GM12878 (cell line): ENCODE measurements at regions not wholly inside any gene's neighbourhood (a gene's known extent, or its start where the extent isn't known, plus 50 kb on each side); places are given as distances from the start of the nearest gene placed in this dataset.

Source experiments
- ATAC-seq: fragments of 200-7000 bp; cut with Tn5 transposase; 3 replicates; pipeline ENCODE4 v1.9.1; 2020; ENCODE audit warnings: mild to moderate bottlenecking, moderate library complexity
- BruUV-seq: library from RNA; stranded (reverse); fragments of 400-500 nt; replicated peaks from 2 replicates; lab custom pipeline; 2021; lab: Mats Ljungman, UMichigan
- CTCF ChIA-PET: fragments of 300-600 bp; sonication (Branson Sonifier 250); formaldehyde crosslinking; extraction: SDS; loops from one replicate; lab custom pipeline; 2021; ENCODE audit warnings: inconsistent platforms; lab: Yijun Ruan, JAX
- POLR2A ChIA-PET: fragments of 350-600 bp; formaldehyde crosslinking; extraction: SDS; loops from one replicate; lab custom pipeline; 2021; ENCODE audit warnings: inconsistent platforms; lab: Charles Lee
- RAD21 ChIA-PET: fragments of 300-600 bp; sonication (Branson Sonifier 250); formaldehyde crosslinking; loops from one replicate; lab custom pipeline; 2023; ENCODE audit warnings: antibody characterized with exemption; ENCODE audit not compliant: unreplicated experiment; lab: Charles Lee
- SMC1A ChIA-PET: fragments of 300-600 bp; sonication (Branson Sonifier 250); formaldehyde crosslinking; loops from one replicate; lab custom pipeline; 2023; ENCODE audit not compliant: unreplicated experiment, uncharacterized antibody; lab: Charles Lee
- DNase-seq: peaks from one replicate; pipeline ENCODE4 v3.0.0-alpha.2; 2011; ENCODE audit warnings: low read depth, low spot score
- FAIRE-seq: peaks from 3 replicates; lab custom pipeline; 2011; peaks lifted over from hg19 to GRCh38; lab: Jason Lieb, UNC
- H2AFZ ChIP-seq: 2 replicates; pipeline ENCODE4 v1.6.0; 2011; ENCODE audit warnings: low read depth, low read length, control low read depth; ENCODE audit not compliant: control insufficient read depth
- H3K27ac ChIP-seq: 2 replicates; pipeline ENCODE4 v1.5.1; 2011; ENCODE audit warnings: control low read depth; ENCODE audit not compliant: control insufficient read depth, insufficient read depth
- H3K27me3 ChIP-seq, 2 experiments: replicated peaks in 1 of 2; 2 replicates each; pipeline versions ENCODE4 v1.6.0 to v1.6.1; 2011; ENCODE audit warnings: low read length in 1 of 2; ENCODE audit not compliant: control insufficient read depth in 2 of 2, insufficient read depth in 2 of 2
- H3K36me3 ChIP-seq, 2 experiments: 2 replicates each; pipeline ENCODE4 v1.5.1; 2011; ENCODE audit warnings: low read length in 1 of 2; ENCODE audit not compliant: control insufficient read depth in 2 of 2, insufficient read depth in 2 of 2
- H3K4me1 ChIP-seq: 2 replicates; pipeline ENCODE4 v1.6.1; 2011; ENCODE audit warnings: mild to moderate bottlenecking, low read length, moderate library complexity, mixed read lengths; ENCODE audit not compliant: control insufficient read depth, insufficient read depth
- H3K4me2 ChIP-seq: 2 replicates; pipeline ENCODE4 v1.6.0; 2011; ENCODE audit warnings: control low read depth; ENCODE audit not compliant: control insufficient read depth, insufficient read depth
- H3K4me3 ChIP-seq: fragments of 200-600 bp; sonication (generic); 2 replicates; pipeline ENCODE4 v1.5.1; 2016
- H3K79me2 ChIP-seq: 2 replicates; pipeline ENCODE4 v1.6.0; 2011; ENCODE audit warnings: low read length; ENCODE audit not compliant: control insufficient read depth, insufficient read depth
- H3K9ac ChIP-seq: 2 replicates; pipeline ENCODE4 v1.8.0; 2011; ENCODE audit warnings: low read length, control low read depth, mixed read lengths; ENCODE audit not compliant: control insufficient read depth, insufficient read depth
- H3K9me3 ChIP-seq: replicated peaks from 3 replicates; pipeline ENCODE4 v1.5.1; 2011; ENCODE audit warnings: mild to moderate bottlenecking, low read length; ENCODE audit not compliant: control insufficient read depth, insufficient read depth
- H4K20me1 ChIP-seq: 2 replicates; pipeline ENCODE4 v1.6.0; 2011; ENCODE audit not compliant: control insufficient read depth, insufficient read depth
- BCL11A ChIP-seq: IDR thresholded peaks from 2 replicates; pipeline ENCODE4 v1.6.1; 2011; ENCODE audit warnings: low read depth, low read length
- FOXK2 ChIP-seq: fragments of 450-650 bp; IDR thresholded peaks from 2 replicates; pipeline ENCODE4 v1.6.1; 2017; ENCODE audit warnings: mild to moderate bottlenecking, moderate library complexity
- IKZF2 ChIP-seq, 2 experiments: fragments of 450-650 bp; IDR thresholded peaks; 2 replicates each; pipeline ENCODE4 v1.6.1; 2017; ENCODE audit warnings: mild to moderate bottlenecking in 2 of 2, moderate library complexity in 2 of 2
- IRF5 ChIP-seq: fragments of 450-650 bp; IDR thresholded peaks from 2 replicates; pipeline ENCODE4 v1.6.1; 2017; ENCODE audit warnings: borderline replicate concordance
- NR2C1 ChIP-seq: fragments of 450-650 bp; IDR thresholded peaks from 2 replicates; pipeline ENCODE4 v1.6.1; 2017; ENCODE audit warnings: antibody characterized with exemption, mild to moderate bottlenecking, moderate library complexity
- RELB ChIP-seq: fragments of 450-650 bp; IDR thresholded peaks from 2 replicates; pipeline ENCODE4 v1.6.1; 2017; ENCODE audit warnings: low read depth, mild to moderate bottlenecking, moderate library complexity
- TARDBP ChIP-seq: IDR thresholded peaks from 2 replicates; pipeline ENCODE4 v1.6.1; 2016; ENCODE audit warnings: borderline replicate concordance
- WGBS: methylation state at CpG from one replicate; pipeline ENCODE4 v1.1.6; 2016; ENCODE audit warnings: low lambda C conversion rate; ENCODE audit not compliant: insufficient replicate concordance, insufficient coverage; ENCODE audit errors: missing lambda C conversion rate; 5-methylcytosine and 5-hydroxymethylcytosine counted together
- in situ Hi-C: fragments of 300-500 bp; cut with MboI; formaldehyde crosslinking; loops from 9 replicates; pipeline ENCODE4 v1.14.3; 2018; ENCODE audit warnings: mixed read lengths
- intact Hi-C: fragments of 100-400 bp; cut with micrococcal nuclease; formaldehyde crosslinking; loops from one replicate; pipeline ENCODE4 v1.14.2; 2022; ENCODE audit not compliant: unreplicated experiment
- TF ChIP-seq, protein P1 (sequence below): IDR thresholded peaks from 2 replicates; pipeline ENCODE4 v1.6.1; 2012; ENCODE audit warnings: mild to moderate bottlenecking, low read depth, low read length

DNA sequence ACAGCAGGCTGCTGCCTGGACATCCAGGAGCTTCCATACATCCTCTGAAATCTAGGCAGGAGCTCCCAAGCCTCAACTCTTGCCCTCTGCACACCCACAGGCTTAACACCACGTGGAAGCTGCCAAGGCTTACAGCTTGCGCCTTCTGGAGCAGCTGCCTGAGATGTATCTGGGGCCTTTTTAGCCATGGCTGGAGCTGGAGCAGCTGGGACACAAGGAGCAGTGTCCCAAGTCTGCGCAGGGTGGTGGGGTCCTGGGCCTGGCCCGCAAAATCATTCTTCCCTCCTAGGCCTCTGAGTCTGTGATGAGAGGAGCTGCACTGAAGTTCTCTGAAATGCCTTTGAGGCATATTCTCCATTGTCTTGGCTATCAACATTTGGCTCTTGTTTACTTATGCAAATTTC lies 255.0 kb downstream of the DLL1 start:
- TF ChIP-seq NR2C1 (no peak), IKZF2 (IDR thresholded peaks at IDR 0.05) (no peak), TARDBP (no peak), IRF5 (no peak), BCL11A (no peak), RELB (no peak), FOXK2 (no peak)
- TF ChIP-seq, protein P1, sequence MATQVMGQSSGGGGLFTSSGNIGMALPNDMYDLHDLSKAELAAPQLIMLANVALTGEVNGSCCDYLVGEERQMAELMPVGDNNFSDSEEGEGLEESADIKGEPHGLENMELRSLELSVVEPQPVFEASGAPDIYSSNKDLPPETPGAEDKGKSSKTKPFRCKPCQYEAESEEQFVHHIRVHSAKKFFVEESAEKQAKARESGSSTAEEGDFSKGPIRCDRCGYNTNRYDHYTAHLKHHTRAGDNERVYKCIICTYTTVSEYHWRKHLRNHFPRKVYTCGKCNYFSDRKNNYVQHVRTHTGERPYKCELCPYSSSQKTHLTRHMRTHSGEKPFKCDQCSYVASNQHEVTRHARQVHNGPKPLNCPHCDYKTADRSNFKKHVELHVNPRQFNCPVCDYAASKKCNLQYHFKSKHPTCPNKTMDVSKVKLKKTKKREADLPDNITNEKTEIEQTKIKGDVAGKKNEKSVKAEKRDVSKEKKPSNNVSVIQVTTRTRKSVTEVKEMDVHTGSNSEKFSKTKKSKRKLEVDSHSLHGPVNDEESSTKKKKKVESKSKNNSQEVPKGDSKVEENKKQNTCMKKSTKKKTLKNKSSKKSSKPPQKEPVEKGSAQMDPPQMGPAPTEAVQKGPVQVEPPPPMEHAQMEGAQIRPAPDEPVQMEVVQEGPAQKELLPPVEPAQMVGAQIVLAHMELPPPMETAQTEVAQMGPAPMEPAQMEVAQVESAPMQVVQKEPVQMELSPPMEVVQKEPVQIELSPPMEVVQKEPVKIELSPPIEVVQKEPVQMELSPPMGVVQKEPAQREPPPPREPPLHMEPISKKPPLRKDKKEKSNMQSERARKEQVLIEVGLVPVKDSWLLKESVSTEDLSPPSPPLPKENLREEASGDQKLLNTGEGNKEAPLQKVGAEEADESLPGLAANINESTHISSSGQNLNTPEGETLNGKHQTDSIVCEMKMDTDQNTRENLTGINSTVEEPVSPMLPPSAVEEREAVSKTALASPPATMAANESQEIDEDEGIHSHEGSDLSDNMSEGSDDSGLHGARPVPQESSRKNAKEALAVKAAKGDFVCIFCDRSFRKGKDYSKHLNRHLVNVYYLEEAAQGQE = no peak
- Histone ChIP-seq H4K20me1 (no peaks in the 10 kb centered on the region), H3K9ac (no peak overlapping the region), H3K4me2 (no peak overlapping the region), H3K4me3 (no peak overlapping the region), H3K36me3 (no peaks in the 10 kb centered on the region), H3K27ac (no peak overlapping the region), H3K27me3 (no peaks in the 10 kb centered on the region), H3K4me1 (no peaks in the 10 kb centered on the region), H3K79me2 (no peaks in the 10 kb centered on the region), H3K9me3 (no peaks in the 10 kb centered on the region; the same call in 2 of the 3 replicates), H2AFZ (no peak overlapping the region)
- SMC1A ChIA-PET = no interaction called here
- BruUV-seq = no TSS peak
- DNase-seq = no peak
- CTCF ChIA-PET = no interaction called here
- FAIRE-seq = no peak
- ATAC-seq = no peak
- in situ Hi-C loops (no loop called here), intact Hi-C loops (no loop called here)
- POLR2A ChIA-PET = no interaction called here
- 39% methylated on average over 4 of the region's 4 CpGs for WGBS
- RAD21 ChIA-PET = no interaction called here
